HG03196 (cell line): ENCODE measurements at regions not wholly inside any gene's neighbourhood (a gene's known extent, or its start where the extent isn't known, plus 50 kb on each side); places are given as distances from the start of the nearest gene placed in this dataset.
A peak's percentile ranks its signal among the peaks of the same experiment; 100 is the strongest.
"Not testable (repeated sequence)": the region's sequence is repeated elsewhere in the genome, so short reads cannot be mapped to it uniquely, and the experiment has no call there.

Source experiments
- ATAC-seq: cut with Tn5 transposase; IDR thresholded peaks from one replicate; pipeline ENCODE4 v1.9.1; 2021; ENCODE audit not compliant: unreplicated experiment

DNA sequence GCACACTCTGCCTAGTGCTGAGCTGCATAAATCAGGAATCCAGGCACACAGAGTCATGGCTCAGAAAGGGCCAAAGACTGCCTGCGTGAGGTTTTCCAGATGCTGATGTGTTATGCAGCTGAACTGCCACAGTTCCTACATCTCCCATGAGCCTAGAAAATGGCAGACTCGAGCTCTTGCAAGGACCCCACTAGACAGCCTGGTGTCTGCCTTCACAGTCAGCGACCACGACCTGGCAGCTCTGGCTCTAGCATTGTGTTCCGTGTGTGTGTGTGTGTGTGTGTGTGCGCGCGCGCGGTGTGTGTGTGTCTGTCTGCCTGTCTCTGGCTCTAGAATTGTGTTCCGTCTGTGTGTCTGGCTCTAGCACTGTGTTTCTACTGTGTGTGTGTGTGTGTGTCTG, 203.6 kb upstream of the AGTR2 start:
- no peak for ATAC-seq

DNA sequence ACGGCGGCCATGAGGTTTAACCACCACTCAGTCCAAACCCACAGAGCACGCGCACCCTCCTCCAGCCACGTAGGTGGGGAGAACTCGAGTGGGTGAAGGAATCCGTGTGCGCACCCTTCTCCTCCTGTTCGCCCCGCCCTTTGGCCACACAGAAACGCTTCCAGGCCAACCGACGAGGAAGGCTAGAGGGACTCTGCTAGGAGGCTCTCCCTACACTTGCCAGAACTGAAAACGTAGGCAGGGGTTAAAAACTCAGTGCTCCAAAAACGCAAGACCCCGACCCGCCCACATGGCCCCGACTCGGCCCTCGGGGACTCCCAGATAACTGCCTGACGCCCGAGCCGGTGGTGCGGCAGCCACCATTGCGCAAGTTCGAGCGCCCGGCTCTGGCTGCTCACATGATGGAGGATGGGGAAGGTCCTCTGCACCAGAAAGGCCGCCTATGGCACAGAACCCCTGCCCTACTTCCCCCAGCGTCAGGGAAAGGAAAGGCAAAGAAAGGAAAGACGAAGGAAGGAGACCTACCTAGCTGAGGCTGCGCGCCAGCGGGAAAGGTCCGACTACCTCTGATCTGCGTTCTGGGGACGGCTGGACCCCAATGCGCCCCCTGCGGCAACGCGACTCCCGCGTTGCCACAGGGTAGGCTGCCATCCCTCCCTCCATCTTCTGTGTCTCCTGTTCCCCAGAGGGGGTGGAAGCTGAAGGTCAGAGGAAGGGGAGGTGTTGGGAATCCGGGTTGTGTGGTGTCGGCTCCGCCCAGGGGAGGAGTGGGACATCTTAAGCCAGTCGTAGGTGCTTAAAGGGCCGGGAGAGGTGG, 201.9 kb upstream of the AGTR2 start:
- peak; percentile 72 for ATAC-seq

DNA sequence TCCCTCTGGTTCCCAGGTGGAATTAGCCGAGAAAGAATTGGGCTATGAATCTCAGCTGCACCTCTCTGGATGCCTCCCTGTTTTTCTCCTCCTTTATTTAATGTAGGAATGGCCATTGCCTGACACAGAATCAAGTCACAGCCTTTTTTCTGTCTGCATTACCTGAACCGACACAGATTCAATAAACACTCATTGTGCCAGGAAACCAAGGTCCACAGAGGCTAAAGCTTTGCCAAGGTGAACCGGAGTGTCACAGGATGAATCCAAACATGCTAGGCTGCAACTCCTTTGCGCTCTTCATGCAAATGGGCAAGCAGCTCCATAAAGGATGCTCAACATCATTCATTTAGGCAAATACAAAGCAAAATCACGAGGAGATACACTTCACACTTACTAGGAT, 199.8 kb upstream of the AGTR2 start:
- no peak for ATAC-seq

DNA sequence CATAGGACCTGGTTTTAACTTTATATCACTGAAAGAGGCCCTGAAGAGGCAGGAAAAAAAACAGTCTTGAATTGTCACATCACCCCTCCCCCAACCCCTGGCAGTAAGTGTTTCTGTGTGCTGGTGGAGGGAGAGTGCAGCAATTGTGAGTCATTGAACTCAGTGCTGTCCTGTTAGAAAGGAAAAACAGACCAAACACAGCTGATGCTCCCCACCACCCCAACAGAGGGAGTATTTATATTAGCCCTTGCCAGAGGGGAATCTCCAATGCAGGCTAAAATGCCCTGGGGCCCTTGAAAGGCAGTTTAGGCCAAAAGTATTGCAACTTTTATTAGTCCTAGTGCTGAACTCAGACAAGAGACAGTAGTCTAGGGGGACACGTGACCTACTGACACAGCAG, 197.8 kb upstream of the AGTR2 start:
- ATAC-seq = no peak

DNA sequence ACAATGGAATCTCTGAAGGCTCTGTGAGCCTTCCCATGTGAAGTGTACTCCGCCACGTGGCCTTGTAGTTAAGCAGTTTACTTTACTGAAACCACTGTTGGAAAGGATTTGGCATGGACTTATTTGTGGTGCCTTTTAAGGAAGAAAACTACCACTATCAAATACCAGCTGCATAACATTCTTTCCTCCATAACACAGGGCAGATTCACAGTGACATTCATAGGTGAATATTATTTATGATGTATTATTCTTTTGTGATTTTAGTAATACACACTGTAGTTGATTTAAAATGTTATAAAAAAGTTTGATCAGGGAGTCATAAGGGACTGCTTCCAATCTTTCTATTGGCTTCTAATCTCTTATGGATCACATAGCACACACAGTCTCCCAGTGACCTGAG, 192.5 kb upstream of the AGTR2 start:
- ATAC-seq = no peak

DNA sequence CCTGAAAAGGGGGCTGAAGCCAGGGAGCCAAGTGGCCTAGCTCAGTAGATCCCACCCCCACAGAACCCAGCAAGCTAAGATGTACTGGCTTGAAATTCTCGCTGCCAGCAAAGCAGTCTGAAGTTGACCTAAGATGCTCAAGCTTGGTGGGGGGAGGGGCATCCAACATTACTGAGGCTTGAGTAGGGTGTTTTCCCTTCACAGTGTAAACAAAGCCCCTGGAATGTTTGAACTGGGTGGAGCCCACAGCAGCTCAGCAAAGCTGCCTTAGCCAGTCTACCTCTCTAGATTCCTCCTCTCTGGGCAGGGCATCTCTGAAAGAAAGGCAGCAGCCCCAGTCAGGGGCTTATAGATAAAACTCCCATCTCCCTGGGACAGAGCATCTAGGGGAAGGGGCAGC, 187.4 kb upstream of the AGTR2 start:
- ATAC-seq = not testable (repeated sequence)

DNA sequence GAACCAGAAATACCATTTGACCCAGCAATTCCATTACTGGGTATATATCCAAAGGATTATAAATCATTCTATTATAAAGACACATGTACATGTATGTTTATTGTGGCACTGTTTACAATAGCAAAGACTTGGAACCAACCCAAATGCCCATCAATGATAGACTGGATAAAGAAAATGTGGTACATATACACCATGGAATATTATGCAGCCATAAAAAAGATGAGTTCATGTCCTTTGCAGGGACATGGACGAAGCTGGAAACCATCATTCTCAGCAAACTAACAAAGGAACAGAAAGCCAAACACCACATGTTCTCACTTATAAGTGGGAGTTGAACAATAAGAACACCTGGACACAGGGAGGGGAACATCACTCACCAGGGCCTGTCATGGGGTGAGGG, 183.1 kb upstream of the AGTR2 start:
- ATAC-seq = not testable (repeated sequence)

DNA sequence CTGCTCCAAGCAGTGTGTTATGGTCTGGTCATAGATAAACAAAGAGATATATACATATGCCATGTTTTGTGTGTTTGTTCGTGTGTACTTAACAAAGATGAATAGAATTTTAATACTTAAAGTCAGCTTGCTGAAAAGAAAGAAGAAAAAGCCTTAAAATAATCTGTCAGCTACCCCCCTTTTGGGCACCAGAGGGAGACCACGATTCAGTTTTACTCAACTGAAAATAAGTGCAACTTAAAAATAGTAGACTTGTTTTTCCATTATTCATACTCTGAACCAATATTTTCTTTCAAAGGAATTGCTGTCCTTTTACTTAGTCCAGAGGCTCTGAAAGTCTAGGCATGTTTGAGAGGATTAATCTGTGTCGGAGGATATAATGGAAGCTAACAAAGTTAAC, 181.7 kb upstream of the AGTR2 start:
- no peak for ATAC-seq

DNA sequence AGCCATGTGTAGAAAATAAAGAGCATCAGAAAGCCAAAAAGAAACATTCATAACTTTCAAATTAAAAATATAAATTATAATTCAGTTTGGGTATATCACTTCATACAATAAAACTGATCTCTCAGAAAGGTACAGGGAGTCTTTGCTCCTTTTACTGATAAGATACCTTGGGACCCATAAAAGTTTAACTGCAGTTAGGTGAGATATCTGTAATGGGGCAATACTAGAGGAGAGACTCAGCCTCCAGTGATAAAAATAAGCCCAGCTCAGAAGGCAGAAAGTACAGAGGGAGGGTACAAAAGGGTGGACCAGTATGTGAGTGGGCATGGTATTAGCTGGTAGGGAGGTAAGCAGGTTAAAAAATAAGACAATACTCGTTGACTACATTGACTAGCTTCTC, 180.9 kb upstream of the AGTR2 start:
- no peak for ATAC-seq

DNA sequence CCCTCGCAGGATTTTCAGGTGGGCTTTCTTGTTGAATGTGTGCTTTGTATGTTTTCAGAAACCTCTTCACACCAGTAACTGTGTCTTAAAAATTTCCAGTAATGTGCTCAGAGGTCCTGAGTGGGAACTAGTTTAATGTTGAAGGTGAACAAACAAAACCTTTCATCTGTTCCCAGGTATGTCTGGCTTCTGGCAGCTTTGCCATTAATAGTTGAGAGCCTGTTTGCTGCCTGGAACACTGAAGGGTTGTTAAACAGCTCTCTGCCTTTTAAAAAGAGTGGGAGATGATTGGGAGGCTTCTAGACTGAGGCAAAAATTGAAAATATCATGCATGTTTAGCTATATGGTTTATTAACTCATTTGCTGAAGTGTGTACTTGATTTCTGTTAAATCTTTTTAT, 161.2 kb upstream of the AGTR2 start:
- ATAC-seq = no peak

DNA sequence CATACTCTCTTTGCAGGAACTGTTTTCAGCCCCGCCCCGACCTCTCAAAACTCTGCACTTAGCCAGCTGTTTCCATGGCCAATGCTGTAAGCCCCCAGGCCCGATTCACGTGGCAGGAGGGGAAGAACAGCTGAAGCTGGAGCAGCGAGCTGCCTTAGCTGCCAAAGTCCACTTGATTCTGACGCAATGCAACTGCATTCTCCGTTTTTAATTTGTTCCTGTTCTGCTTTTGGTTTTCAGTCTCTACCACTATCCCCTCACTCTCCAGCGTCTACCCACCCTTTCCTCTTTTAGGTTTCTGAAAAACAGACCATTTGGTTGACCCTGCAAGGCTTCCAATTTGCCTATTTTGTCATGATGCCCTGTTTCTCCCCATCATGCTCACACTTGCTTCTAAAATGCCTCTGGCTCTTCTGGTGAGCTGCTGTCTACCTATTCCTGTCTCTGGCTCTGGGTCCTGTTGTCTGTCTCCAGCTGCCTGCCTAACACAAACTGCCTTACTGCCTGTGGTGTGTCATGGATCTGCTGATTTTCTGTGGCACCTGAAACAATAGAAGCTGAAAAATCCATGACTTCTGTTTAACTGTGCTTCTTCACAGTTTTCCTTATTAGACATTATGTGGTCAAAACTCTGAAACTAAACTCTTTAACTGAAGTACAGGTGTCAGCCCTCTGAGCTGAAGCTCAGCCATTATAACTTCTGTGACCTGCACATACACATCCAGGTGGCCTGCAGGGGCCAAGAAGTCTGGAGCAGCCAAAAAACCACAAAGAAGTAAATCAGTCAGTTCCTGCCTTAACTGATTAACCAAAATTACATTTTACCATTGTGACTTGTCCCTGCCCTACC, 160.5 kb upstream of the AGTR2 start:
- ATAC-seq = peak; percentile 84

DNA sequence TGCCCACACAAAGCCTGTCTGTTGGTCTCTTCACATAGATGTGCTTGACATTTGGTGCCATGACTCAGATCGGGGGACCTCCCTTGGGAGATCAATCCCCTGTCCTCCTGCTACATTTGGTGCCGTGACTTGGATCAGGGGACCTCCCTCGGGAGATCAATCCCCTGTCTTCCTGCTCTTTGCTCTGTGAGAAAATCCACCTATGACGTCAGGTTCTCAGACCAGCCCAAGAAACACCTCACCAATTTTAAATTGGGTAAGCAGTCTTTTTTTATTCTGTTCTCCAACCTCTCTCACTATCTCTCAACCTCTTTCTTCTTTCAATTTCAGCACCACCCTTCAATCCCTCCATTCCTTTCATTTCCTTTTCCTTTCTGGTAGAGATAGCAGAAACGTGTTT, 159.6 kb upstream of the AGTR2 start:
- ATAC-seq = no peak

DNA sequence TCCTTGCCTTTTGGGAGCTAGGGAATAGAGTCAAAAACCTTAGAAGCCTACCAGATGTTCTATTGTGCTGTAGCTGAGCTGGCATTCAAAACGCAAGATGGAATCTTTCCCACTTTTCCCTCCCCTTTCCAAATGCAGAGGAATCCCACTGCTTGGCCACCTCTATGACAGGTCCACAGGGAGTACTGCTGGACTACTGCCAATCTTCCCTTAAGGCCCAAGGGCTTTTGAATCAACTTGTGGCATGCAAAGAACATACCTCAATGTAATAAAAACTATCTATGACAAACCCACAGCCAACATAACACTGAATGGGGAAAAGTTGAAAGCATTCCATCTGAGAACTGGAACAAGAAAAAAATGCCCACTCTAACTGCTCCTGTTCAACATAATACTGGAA, 139.2 kb upstream of the AGTR2 start:
- ATAC-seq = no peak
